B cell (primary cell): ENCODE measurements at regions not wholly inside any gene's neighbourhood (a gene's known extent, or its start where the extent isn't known, plus 50 kb on each side); places are given as distances from the start of the nearest gene placed in this dataset.

ENCODE experiments used
- ATAC-seq: fragments of 200-7000 bp; cut with Tn5 transposase; one replicate; pipeline ENCODE4 v1.10.0; 2021; ENCODE audit warnings: low read depth, mild to moderate bottlenecking, moderate number of reproducible peaks, moderate library complexity
- CTCF ChIA-PET: fragments of 350-600 bp; sonication (Branson Sonifier 250); formaldehyde crosslinking; loops from one replicate; lab custom pipeline; 2021; ENCODE audit warnings: antibody characterized with exemption, inconsistent platforms; lab: Charles Lee
- POLR2A ChIA-PET: fragments of 350-600 bp; sonication (Branson Sonifier 250); formaldehyde crosslinking; loops from one replicate; lab custom pipeline; 2021; ENCODE audit warnings: antibody characterized with exemption; lab: Charles Lee
- DNase-seq: peaks from one replicate; pipeline ENCODE4 v3.0.0; 2013
- H2AFZ ChIP-seq: 2 replicates; pipeline ENCODE4 v1.6.1; 2012; ENCODE audit warnings: mild to moderate bottlenecking, low read depth, low read length; ENCODE audit not compliant: insufficient read depth, poor library complexity, severe bottlenecking
- H3K27ac ChIP-seq, 2 donors: 1 replicate in 1 of 2; 2 replicates in 1 of 2; pipeline ENCODE4 v1.5.1; 2012 to 2013; ENCODE audit warnings: low read length in 2 of 2, mild to moderate bottlenecking in 2 of 2, moderate library complexity in 1 of 2
- H3K27me3 ChIP-seq, 4 experiments: fragments of 200-600 bp in 1 of 4; sonication (generic) in 1 of 4; replicated peaks in 1 of 4; 1 replicate in 2 of 4; 2 replicates in 2 of 4; pipeline versions ENCODE4 v1.6.1 to v1.7.0; 2013 to 2016; ENCODE audit warnings: low read length in 3 of 4, mild to moderate bottlenecking in 2 of 4, mixed read lengths in 1 of 4, moderate library complexity in 1 of 4; ENCODE audit not compliant: insufficient read depth in 4 of 4, control insufficient read depth in 3 of 4; ENCODE audit errors: control extremely low read depth in 1 of 4
- H3K36me3 ChIP-seq, 2 experiments: replicated peaks in 1 of 2; 1 replicate in 1 of 2; 2 replicates in 1 of 2; pipeline versions ENCODE4 v1.6.1 to v1.7.1; 2013; ENCODE audit warnings: low read length in 1 of 2; ENCODE audit not compliant: insufficient read depth in 2 of 2, control insufficient read depth in 1 of 2; ENCODE audit errors: control extremely low read depth in 1 of 2, extremely low read depth in 1 of 2
- H3K4me1 ChIP-seq, 2 donors: fragments of 200-600 bp in 1 of 2; sonication (generic) in 1 of 2; 1 replicate in 1 of 2; 2 replicates in 1 of 2; pipeline versions ENCODE4 v1.5.1 to v1.6.1; 2013 to 2017; ENCODE audit warnings: low read length in 2 of 2; ENCODE audit not compliant: control insufficient read depth in 2 of 2, insufficient read depth in 2 of 2
- H3K4me2 ChIP-seq: replicated peaks from 2 replicates; pipeline ENCODE3; 2012; ENCODE audit warnings: mild to moderate bottlenecking, low read depth, low read length; ENCODE audit not compliant: poor library complexity, severe bottlenecking
- H3K4me3 ChIP-seq, 5 experiments: fragments of 200-600 bp in 1 of 5; sonication (generic) in 1 of 5; 1 replicate in 3 of 5; 2 replicates in 2 of 5; pipeline versions ENCODE4 v1.5.1 to v1.7.0; 2011 to 2016; ENCODE audit warnings: low read length in 4 of 5, mild to moderate bottlenecking in 4 of 5, low read depth in 2 of 5, control low read depth in 1 of 5, moderate library complexity in 1 of 5; ENCODE audit not compliant: insufficient read depth in 1 of 5; ENCODE audit errors: control extremely low read depth in 1 of 5, extremely low read depth in 1 of 5
- H3K79me2 ChIP-seq: fragments of 200-600 bp; sonication (generic); one replicate; pipeline ENCODE4 v1.6.0; 2016; ENCODE audit warnings: low read length; ENCODE audit not compliant: control insufficient read depth, insufficient read depth
- H3K9ac ChIP-seq: fragments of 200-600 bp; sonication (generic); 2 replicates; pipeline ENCODE4 v1.6.1; 2017; ENCODE audit warnings: mild to moderate bottlenecking, low read length, moderate library complexity
- H3K9me3 ChIP-seq, 3 donors: one replicate each; pipeline versions ENCODE4 v1.6.1 to v1.7.1; 2013; ENCODE audit warnings: low read length in 2 of 3; ENCODE audit not compliant: control insufficient read depth in 2 of 3, insufficient read depth in 1 of 3; ENCODE audit errors: control extremely low read depth in 1 of 3
- H4K20me1 ChIP-seq: 2 replicates; pipeline ENCODE4 v1.6.0; 2012; ENCODE audit warnings: mild to moderate bottlenecking, low read length; ENCODE audit not compliant: insufficient read depth, control insufficient read depth, poor library complexity, severe bottlenecking
- H3K27ac Mint-ChIP-seq: one replicate; pipeline ENCODE4 v1.8.0; 2021; ENCODE audit warnings: mixed read lengths
- H3K27me3 Mint-ChIP-seq: one replicate; pipeline ENCODE4 v1.8.0; 2021; ENCODE audit warnings: mixed read lengths
- H3K4me1 Mint-ChIP-seq: one replicate; pipeline ENCODE4 v1.8.0; 2021; ENCODE audit warnings: mixed read lengths
- H3K4me3 Mint-ChIP-seq: one replicate; pipeline ENCODE4 v1.8.0; 2021; ENCODE audit warnings: mixed read lengths
- H3K9me3 Mint-ChIP-seq: one replicate; pipeline ENCODE4 v1.8.0; 2022; ENCODE audit warnings: mixed read lengths; ENCODE audit not compliant: insufficient read depth
- CTCF ChIP-seq: fragments of 200-600 bp; IDR thresholded peaks from one replicate; pipeline ENCODE4 v1.8.0; 2022; ENCODE audit warnings: antibody characterized with exemption, mild to moderate bottlenecking
- EZH2 ChIP-seq: IDR thresholded peaks from 2 replicates; pipeline ENCODE4 v1.6.1; 2012; ENCODE audit warnings: borderline replicate concordance, low read depth, mild to moderate bottlenecking, moderate library complexity, low read length; ENCODE audit not compliant: insufficient read depth, poor library complexity, severe bottlenecking
- WGBS: methylation state at CpG from one replicate; pipeline ENCODE4 v1.1.5; 2013; ENCODE audit warnings: missing lambda C conversion rate; ENCODE audit not compliant: insufficient coverage; 5-methylcytosine and 5-hydroxymethylcytosine counted together
- intact Hi-C: fragments of 100-400 bp; cut with micrococcal nuclease; formaldehyde crosslinking; loops from one replicate; pipeline ENCODE4 v1.10.0; 2022

GRCh38 chr11:59271811-59272327 lies 59.1 kb upstream of the MPEG1 start:
- H3K27me3 Mint-ChIP-seq: no peaks in the 10 kb centered on the region
- Histone ChIP-seq H3K27ac (peak overlapping the region; percentile 90 to 94), H3K9me3 (peaks cover 0 to 4% (median 1%) of the 10 kb centered on the region in 3 donors), H3K4me1 (peaks cover 92 to 99% of the 10 kb centered on the region in 2 donors), H4K20me1 (no peaks in the 10 kb centered on the region), H3K4me3 (no peak overlapping the region), H3K9ac (peak overlapping the region; percentile 38), H2AFZ (no peak overlapping the region), H3K4me2 (peak overlapping the region; percentile 66), H3K27me3 (no peaks in the 10 kb centered on the region), H3K79me2 (peaks cover 27% of the 10 kb centered on the region), H3K36me3 (peaks cover 0 to 9% of the 10 kb centered on the region in 2 experiments)
- DNase-seq (peak; percentile 32), ATAC-seq (no peak)
- WGBS: 30% methylated on average over 3 of the region's 4 CpGs
- peak overlapping the region; percentile 83 for H3K4me3 Mint-ChIP-seq
- POLR2A ChIA-PET: interaction anchor here (0.6 to 2.1 kb wide), 4 partner anchors 59 to 289 kb away, joined by 3 to 15 read pairs (median 8); partner anchors contain the start of genes DTX4 and MPEG1
- TF ChIP-seq EZH2 (no peak), CTCF (no peak)
- peaks cover 4% of the 10 kb centered on the region for H3K9me3 Mint-ChIP-seq
- intact Hi-C loops: no loop called here
- peaks cover 97% of the 10 kb centered on the region for H3K4me1 Mint-ChIP-seq
- CTCF ChIA-PET: interaction anchor here (1.3 to 9.0 kb wide), 9 partner anchors 8 to 213 kb away, joined by 3 to 84 read pairs (median 9); partner anchors contain the start of genes DTX4 and MPEG1
- H3K27ac Mint-ChIP-seq: peak overlapping the region; percentile 95

DNA sequence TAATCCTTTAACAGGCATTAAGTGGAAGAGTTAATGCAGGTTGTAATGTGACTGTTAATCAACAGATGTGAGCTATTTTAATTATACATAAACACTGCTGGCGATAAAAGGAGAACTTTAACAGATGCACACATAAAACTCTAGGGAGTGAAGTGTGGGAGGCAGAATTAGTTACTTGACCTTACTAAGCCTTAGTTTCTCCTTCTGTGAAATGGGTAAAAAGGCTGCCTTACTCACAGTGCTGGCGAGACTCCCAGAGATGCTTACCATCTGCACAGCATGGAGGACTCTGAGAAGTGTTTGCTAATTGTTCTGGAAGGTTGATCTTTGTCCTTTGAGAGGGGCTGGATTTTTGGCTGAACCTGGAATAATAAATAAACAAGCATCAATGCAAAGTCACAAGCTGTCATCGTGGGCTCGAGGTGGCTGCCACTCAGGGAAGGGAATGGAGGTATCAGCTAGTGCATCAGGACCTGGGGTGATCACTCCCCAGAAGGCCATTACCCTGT lies 58.6 kb upstream of the MPEG1 start:
- peak overlapping the region; percentile 90 to 94 for H3K27ac ChIP-seq
- TF ChIP-seq EZH2 (no peak), CTCF (no peak)
- H4K20me1 ChIP-seq: no peaks in the 10 kb centered on the region
- H3K79me2 ChIP-seq: peaks cover 27% of the 10 kb centered on the region
- Mint-ChIP-seq H3K27me3 (no peaks in the 10 kb centered on the region), H3K27ac (peak overlapping the region; percentile 95), H3K9me3 (peaks cover 4% of the 10 kb centered on the region), H3K4me1 (peaks cover 94% of the 10 kb centered on the region), H3K4me3 (peak overlapping the region; percentile 83)
- ChIA-PET CTCF (interaction anchor here (1.3 to 9.0 kb wide), 7 partner anchors 7 to 213 kb away, joined by 3 to 84 read pairs (median 19); partner anchors contain the start of genes DTX4 and MPEG1), POLR2A (interaction anchor here (1.3 kb wide), 1 partner anchor 289 kb away, joined by 3 read pairs; no protein-coding TSS in a partner anchor)
- intact Hi-C loops: no loop called here
- H3K4me2 ChIP-seq: peak overlapping the region; percentile 66
- peaks cover 0 to 9% of the 10 kb centered on the region in 2 experiments for H3K36me3 ChIP-seq
- H3K9ac ChIP-seq: no peak overlapping the region
- H3K27me3 ChIP-seq: no peaks in the 10 kb centered on the region
- peaks cover 91 to 99% of the 10 kb centered on the region in 2 donors for H3K4me1 ChIP-seq
- peaks cover 0 to 4% (median 1%) of the 10 kb centered on the region in 3 donors for H3K9me3 ChIP-seq
- H3K4me3 ChIP-seq: peak overlapping the region in 1 of 5 experiments; percentile 2
- no peak overlapping the region for H2AFZ ChIP-seq
- 100% methylated on average over 1 of the region's 4 CpGs for WGBS
- ATAC-seq: no peak
- DNase-seq: no peak
